ENCODE measurements at regions not wholly inside any gene's neighbourhood (a gene's known extent, or its start where the extent isn't known, plus 50 kb on each side); places are given as distances from the start of the nearest gene placed in this dataset.
A peak's percentile ranks its signal among the peaks of the same experiment; 100 is the strongest.

DNA sequence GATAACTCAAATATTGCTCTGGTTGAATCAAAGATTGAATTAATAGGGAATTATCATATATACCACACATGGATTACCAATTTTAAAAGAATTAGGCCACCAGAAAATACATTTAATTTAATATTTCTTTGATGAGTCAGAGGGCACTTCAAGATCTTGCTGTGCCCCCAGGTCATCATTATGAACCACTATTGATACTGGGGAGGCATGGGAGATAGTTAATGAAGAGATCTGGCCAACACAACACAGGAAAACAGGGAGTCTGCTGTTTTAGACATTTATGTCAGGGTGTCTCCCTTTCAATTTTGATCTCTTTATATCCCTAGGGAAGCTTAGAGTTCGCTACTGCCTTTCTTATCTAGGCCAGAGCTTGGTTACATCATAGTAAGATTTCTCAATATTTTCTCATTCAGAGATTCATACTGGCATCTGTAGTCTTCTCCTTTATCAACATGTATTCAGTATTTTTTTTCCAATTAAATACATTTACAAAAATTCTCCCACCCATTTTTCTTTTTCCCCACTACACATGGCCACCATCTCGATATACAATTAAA lies 158.3 kb upstream of the ZFHX3 start:
- no peak for DNase-seq

- DNase-seq: peak in 1 of 3 experiments; percentile 20
Observed at GRCh38 chr16:73205153-73205886, 157.4 kb upstream of the ZFHX3 start.

DNA sequence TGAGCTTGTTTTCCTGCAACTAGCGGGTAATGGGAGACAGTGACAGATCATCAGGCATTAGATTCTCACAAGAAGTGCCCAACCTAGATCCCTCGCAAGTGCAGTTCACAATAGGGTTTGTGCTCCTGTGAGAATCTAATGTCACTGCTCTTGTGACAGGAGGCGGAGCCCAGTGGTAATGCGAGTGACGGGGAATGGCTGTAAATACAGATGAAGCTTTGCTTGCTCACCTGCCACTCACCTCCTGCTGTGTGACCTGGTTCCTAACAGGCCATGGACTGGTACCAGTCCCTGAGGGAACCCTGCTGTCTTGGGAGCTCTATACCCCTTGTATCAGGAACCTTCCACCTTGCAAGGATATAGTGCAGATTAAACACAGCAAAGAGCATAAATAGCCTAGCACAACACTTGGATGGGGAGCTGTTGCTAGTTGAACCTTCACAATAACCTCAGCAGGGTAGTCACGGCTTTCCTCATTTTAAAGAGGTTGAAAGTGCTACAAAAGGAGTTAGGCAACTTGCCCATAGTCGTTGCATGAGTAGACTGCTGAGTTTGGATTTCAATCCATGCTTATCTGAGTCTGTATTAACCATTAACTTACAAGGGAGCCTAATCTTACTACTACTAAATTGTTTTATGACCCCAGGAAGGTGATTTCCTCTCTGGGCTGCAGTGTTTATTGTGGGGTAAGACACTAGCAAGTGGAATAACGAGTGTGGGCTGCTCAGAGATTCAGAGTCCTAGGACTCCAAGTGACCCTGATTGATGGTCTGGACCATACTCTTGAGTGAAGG lies 156.6 kb upstream of the ZFHX3 start:
- DNase-seq: peak in 2 of 3 experiments; percentile 7 to 11

DNA sequence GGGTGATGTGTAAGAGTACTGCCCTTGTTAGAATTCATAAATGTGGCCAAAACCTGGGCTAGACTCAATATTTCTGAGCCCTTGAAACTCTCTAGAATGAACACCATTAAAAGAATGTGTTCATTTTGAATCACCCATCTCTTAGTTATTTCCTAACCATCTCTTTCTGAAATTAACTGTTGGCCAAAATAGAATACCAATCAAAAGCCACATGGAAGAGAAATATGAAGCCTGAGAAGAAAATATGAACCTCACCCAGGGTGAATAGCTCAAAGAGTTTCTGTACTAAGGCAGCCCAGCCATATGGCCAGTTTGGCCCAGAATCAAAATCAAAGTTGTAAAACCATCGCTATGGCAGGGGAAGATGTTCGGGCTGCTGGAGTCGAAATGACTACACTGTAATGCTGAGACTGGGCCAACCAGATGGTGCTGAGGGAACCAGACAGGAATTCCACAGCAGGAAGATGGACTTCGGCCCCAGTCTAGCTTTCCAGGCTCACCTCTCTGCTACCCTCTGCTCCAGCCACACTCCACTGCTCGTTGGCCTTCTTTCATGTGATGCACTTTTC lies 154.3 kb upstream of the ZFHX3 start:
- DNase-seq: no peak

- peak in 2 of 3 experiments; percentile 3 to 26 for DNase-seq
Observed at GRCh38 chr16:73199214-73199613, 151.3 kb upstream of the ZFHX3 start.

DNA sequence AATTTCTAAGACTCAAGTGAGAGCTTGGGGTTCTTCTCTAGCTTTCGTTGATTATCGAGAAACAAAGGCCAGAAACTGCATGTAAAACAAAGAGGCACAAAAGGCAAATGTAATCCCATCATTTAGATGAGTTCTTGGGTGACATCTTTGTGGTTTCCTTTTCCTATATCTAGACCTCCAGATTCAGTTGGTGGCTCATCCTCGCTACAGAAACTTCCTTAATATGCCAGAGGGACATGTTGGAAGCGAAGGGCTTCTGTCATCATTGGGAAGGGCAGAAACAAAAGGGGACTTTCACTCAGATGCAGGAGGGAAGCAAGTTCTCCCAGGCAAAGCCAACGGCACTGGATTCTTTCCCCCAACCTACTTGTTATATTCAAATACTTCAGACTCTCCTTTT lies 150.6 kb upstream of the ZFHX3 start:
- DNase-seq: no peak

DNA sequence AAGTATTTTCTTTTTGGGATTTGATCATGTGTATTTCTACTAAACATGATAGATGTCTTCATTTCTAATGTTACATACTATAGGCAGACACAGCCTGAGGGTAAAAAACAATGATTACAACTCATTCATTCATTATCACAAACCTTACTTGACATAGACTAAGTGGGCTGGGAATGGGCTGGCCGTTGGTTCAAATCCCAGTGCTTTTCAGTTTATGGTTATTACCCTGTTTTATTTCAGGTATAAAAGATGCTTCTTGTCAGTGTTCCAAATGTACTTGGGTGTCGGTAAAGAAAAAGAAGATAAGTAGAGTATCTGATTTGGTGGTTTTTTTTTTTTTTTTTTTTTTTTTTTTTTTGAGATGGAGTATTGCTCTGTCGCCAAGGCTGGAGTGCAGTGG lies 149.7 kb upstream of the ZFHX3 start:
- DNase-seq: no peak

DNA sequence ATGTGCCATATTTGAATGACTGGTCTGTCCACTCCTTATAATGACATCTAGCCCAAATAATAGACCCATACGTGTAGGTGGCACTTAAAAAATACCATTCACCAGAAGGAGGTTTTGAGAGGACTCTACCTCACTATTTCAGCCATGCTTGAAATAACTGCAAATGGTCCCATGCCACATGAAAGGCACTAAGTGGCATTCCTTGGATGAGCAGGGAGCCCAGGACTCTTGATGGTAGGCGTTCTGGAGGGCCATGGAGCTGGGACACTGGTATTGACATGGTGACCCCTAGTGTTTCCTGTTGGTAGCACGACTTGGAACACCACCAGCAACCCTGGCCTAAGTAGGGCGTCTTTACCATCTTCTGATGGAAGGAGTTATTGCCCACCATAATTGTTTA lies 148.7 kb upstream of the ZFHX3 start:
- DNase-seq: peak; percentile 39 to 72 (median 71)

DNA sequence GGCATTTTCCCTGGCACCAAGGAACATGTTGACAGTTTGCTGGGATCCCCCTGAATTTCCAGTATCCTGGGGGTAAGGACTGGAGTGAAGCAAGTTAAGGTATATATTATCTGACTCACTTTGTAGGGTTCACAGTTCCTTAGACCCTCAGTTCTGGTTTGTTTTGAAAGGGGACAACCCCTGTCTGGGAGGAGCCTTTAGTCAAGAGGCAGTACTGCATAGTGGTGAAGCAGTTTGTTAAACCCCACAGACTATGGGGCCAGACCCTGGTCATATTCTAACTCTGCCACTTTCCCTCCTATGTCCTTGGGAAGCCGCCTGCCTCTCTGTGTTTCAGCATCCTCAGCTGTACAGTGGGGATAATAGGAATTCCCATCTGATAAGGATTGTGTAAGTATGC lies 145.5 kb upstream of the ZFHX3 start:
- no peak for DNase-seq

GRCh38 chr16:73192232-73192894 lies 144.4 kb upstream of the ZFHX3 start:
- DNase-seq: no peak

DNA sequence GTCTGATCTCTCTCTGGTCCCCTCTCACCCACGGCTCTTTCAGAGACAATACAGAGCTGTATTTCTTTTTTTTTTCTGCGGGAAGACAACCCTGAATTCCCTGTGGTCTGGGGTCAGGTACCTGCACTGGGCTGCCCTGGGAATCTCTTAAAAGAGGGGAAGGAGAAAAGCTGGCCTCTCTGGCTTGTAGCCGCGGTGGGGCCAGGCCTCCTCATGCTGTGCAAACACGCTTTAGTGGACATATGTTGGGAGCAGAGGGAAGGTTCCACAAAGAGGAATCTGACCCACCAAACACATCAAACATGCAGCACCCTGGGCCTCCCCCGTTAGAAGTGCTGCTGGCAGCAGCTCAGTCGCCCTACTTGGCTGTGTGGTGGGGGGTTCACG lies 143.7 kb upstream of the ZFHX3 start:
- DNase-seq: no peak

- no peak for DNase-seq
Observed at GRCh38 chr16:73190688-73191659, 143.0 kb upstream of the ZFHX3 start.

GRCh38 chr16:73190256-73190655 lies 142.3 kb upstream of the ZFHX3 start:
- no peak for DNase-seq

DNA sequence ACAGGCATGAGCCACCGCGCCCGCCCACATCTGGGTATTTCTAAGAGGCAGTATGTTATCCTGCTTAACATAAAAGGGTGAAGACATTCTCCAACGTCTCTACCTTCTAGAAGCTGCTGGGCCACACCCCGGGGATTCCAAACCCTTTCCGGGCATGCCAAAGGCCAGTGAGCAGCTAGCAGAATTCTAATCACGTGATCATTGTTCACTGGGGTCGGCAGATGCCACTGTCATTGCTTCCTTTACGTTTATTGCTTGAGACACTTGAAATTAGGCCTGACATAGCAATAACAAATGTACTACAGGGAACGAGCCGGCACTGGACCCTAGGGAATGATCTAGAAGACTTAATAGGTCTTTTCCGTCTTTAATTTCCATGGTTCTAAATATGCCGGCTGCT lies 141.2 kb upstream of the ZFHX3 start:
- no peak for DNase-seq

- DNase-seq: no peak
Observed at GRCh38 chr16:73186752-73187601, 139.0 kb upstream of the ZFHX3 start.

DNA sequence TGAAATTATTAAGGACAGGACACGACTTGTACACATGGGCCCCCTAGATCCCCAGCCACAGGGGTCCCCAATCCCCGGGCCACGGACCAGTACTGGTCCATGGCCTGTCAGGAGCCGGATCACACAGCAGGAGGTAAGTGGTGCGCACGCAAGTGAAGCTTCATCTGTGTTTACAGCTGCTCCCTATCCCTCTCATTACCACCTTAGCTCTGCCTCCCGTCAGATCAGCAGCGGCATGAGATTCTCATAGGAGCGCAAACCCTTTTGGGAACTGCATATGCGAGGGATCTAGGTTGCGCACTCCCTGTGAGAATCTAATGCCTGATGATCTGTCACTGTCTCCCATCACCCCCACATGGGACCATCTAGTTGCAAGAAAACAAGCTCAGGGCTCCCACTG lies 137.8 kb upstream of the ZFHX3 start:
- DNase-seq: no peak

GRCh38 chr16:73183611-73184092 lies 135.7 kb upstream of the ZFHX3 start:
- no peak for DNase-seq

DNA sequence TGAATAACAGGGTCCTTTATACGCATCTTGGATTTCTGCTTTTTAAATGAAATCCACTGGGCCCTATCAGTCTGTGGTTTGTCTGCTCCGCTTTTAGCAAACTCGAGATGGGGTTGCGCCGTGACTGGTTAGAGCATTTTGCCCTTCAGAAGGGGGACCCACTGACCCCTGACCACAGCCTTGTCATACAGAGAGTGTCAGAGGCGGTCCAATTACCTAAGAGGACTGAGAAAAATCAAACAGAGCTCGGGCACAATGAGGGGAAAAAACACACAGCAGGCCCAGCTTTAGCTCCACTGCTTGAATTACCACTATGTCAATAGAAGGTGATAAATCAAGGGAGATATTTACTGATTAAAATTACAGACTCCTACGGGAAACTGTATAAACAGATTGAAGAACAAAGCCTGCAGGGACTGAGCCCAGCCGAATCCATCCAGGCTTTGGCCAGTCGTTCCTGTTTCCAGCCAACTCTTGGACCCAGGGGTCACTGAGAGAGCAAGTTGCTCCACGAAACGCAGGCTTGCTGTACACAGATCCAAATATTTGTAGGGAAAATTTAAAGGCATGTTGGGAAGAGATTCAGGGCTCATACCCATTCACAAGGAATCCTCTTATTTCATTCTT lies 131.9 kb upstream of the ZFHX3 start:
- DNase-seq: peak; percentile 70 to 91 (median 81)

DNA sequence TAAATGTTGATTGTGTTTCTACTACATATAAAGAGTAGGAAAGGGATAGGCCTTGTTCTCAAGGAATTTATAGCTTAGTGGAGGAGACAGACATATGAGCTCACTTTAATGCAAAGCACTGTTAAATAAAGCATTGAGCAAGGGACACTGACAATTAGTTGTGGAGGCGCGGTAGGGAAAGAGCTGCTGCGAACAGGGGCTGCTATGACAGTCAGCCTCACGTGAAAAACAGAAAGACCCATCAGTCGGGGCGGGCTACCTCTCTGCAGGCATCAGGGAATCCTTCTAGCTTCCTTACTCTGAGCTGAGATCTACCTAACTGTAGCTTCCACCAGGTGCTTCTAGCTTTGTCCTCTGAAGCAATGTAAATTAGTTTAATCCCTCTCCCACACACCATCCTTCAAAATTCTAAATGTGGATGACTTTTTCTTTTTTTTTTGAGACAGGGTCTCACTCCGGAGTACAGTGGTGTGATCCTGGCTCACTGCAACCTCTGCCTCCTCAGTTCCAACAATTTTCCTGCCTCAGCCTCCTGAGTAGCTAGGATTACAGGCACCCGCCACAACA lies 129.9 kb upstream of the ZFHX3 start:
- peak in 1 of 3 experiments; percentile 29 for DNase-seq

DNA sequence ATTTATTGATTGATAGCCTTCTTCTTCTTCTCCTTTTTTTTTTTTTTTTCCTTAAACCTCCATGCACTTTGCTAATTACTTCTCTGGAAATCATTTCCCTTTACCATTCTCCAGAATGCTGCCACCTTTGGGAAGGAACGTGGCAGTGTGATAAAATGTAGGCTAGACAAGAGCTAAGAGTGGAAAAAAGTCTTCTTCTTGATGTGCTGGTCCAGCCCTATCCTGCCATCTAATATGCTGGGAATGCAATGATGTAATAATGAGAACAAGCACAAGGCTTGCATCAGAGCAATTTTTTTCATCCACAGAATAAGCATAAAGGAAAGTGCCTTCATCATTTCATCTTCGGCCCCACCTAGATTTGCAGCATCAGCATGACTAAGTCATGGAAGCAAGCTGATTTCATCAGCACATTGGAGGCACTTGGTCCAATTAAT lies 128.7 kb upstream of the ZFHX3 start:
- no peak for DNase-seq

Data from NCI-H1417 (cell line).